ENCODE measurements at regions not wholly inside any gene's neighbourhood (a gene's known extent, or its start where the extent isn't known, plus 50 kb on each side); places are given as distances from the start of the nearest gene placed in this dataset.

DNA sequence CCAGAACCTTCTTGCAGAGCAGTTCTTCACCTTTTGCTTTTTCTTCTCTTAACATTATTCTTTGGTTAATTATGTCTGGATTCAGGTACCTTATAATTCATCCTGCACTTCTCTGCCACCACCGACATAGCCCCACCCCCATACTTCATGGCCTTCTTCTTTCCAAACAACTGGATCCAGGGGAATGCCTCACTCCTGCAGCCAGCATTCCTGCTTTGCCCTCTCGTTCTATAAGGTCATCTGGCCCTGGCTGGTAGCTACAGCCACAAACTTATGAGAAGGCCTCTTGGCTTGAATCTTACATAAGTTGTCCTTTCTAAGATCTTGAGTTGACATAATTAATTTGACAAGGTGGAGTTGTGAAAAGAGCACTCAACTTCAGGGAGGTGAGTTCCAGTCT lies 84.1 kb upstream of the FRY start:
- DNase-seq (ENCODE audit: low spot score in 2 of 2): no peak
- Histone ChIP-seq H3K27ac (no peak overlapping the region), H3K4me1 (peaks cover 35% of the 10 kb centered on the region), H3K9me3 (no peaks in the 10 kb centered on the region), H3K36me3 (peaks cover under 1% of the 10 kb centered on the region), H3K27me3 (no peaks in the 10 kb centered on the region), H3K4me3 (no peak overlapping the region)
- TF ChIP-seq EP300 (IDR thresholded peaks at IDR 0.05) (no peak), POLR2A (IDR thresholded peaks at IDR 0.05) (no peak), POLR2AphosphoS5 (IDR thresholded peaks at IDR 0.05) (no peak)
- TF ChIP-seq, protein P1, sequence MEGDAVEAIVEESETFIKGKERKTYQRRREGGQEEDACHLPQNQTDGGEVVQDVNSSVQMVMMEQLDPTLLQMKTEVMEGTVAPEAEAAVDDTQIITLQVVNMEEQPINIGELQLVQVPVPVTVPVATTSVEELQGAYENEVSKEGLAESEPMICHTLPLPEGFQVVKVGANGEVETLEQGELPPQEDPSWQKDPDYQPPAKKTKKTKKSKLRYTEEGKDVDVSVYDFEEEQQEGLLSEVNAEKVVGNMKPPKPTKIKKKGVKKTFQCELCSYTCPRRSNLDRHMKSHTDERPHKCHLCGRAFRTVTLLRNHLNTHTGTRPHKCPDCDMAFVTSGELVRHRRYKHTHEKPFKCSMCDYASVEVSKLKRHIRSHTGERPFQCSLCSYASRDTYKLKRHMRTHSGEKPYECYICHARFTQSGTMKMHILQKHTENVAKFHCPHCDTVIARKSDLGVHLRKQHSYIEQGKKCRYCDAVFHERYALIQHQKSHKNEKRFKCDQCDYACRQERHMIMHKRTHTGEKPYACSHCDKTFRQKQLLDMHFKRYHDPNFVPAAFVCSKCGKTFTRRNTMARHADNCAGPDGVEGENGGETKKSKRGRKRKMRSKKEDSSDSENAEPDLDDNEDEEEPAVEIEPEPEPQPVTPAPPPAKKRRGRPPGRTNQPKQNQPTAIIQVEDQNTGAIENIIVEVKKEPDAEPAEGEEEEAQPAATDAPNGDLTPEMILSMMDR (IDR thresholded peaks at IDR 0.05): no peak
- WGBS: 83% methylated on average over 2 of the region's 2 CpGs

- Histone ChIP-seq H3K9me3 (no peaks in the 10 kb centered on the region), H3K4me1 (peaks cover 26% of the 10 kb centered on the region), H3K27me3 (no peaks in the 10 kb centered on the region), H3K27ac (no peak overlapping the region), H3K36me3 (peaks cover 6% of the 10 kb centered on the region), H3K4me3 (no peak overlapping the region)
- TF ChIP-seq EP300 (IDR thresholded peaks at IDR 0.05) (no peak), POLR2A (IDR thresholded peaks at IDR 0.05) (no peak), POLR2AphosphoS5 (IDR thresholded peaks at IDR 0.05) (no peak)
- TF ChIP-seq, protein P1 (IDR thresholded peaks at IDR 0.05): no peak
- 89% methylated on average over 2 of the region's 2 CpGs for WGBS
- DNase-seq (ENCODE audit: low spot score in 2 of 2): no peak
These were observed 82.1 kb upstream of the FRY start for GRCh38 chr13:31949486-31949885.

GRCh38 chr13:31950111-31950815 lies 81.3 kb upstream of the FRY start:
- Histone ChIP-seq H3K4me3 (no peak overlapping the region), H3K27me3 (no peaks in the 10 kb centered on the region), H3K4me1 (peaks cover 18% of the 10 kb centered on the region), H3K36me3 (peaks cover 6% of the 10 kb centered on the region), H3K27ac (peak overlapping the region; percentile 55), H3K9me3 (no peaks in the 10 kb centered on the region)
- 78% methylated on average over 2 of the region's 2 CpGs for WGBS
- no peak for DNase-seq (ENCODE audit: low spot score in 2 of 2)
- TF ChIP-seq, protein P1 (IDR thresholded peaks at IDR 0.05): no peak
- no peak for TF ChIP-seq EP300 (IDR thresholded peaks at IDR 0.05)

DNA sequence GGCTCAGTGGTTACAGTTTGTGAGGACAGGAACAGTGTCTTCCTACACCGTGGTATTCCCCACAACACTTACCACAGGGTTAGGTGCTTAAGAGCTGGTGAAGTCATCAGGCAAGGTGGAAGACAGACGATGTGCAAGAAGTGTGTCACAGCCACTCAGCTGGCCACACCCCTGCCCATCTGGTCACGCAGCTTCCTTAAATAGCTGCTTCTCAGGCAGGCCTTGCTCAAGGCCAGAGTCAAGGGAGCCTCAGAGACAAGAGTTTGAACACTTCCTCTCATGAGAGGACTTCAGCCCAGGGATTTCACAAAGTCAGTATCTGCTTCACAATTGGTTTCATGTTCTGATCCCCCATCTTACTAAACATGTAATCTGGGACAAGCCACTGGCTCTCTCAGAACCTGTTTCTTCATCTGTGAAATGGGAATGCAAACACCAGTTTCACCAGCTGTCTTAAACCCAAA lies 80.3 kb upstream of the FRY start:
- peaks cover 6% of the 10 kb centered on the region for H3K36me3 ChIP-seq
- peak in 1 of 2 donors; percentile 75 for DNase-seq (ENCODE audit: low spot score in 2 of 2)

More for the DNA sequence above, 80.3 kb upstream of the FRY start:
- H3K9me3 ChIP-seq: no peaks in the 10 kb centered on the region
- H3K4me3 ChIP-seq: no peak overlapping the region
- H3K27ac ChIP-seq: no peak overlapping the region
- no CpG with 5 or more reads among the region's 3 CpGs for WGBS
- TF ChIP-seq, protein P1 (IDR thresholded peaks at IDR 0.05): no peak
- no peak for TF ChIP-seq EP300 (IDR thresholded peaks at IDR 0.05)
- TF ChIP-seq POLR2AphosphoS5 (IDR thresholded peaks at IDR 0.05): no peak
- no peak for TF ChIP-seq POLR2A (IDR thresholded peaks at IDR 0.05)
- H3K27me3 ChIP-seq: no peaks in the 10 kb centered on the region
- H3K4me1 ChIP-seq: peaks cover 8% of the 10 kb centered on the region
